IPS-18a (cell line): ENCODE measurements at regions not wholly inside any gene's neighbourhood (a gene's known extent, or its start where the extent isn't known, plus 50 kb on each side); places are given as distances from the start of the nearest gene placed in this dataset.

Experiments used
- H3K27ac ChIP-seq: one replicate; pipeline ENCODE4 v1.5.1; 2013; ENCODE audit warnings: low read length
- H3K27me3 ChIP-seq: one replicate; pipeline ENCODE4 v1.6.1; 2013; ENCODE audit warnings: mild to moderate bottlenecking, low read length; ENCODE audit not compliant: control insufficient read depth, insufficient read depth
- H3K36me3 ChIP-seq: one replicate; pipeline ENCODE4 v1.6.1; 2013; ENCODE audit warnings: low read depth, low read length; ENCODE audit not compliant: control insufficient read depth
- H3K4me1 ChIP-seq: one replicate; pipeline ENCODE4 v1.6.1; 2013; ENCODE audit warnings: low read depth, low read length; ENCODE audit not compliant: control insufficient read depth
- H3K4me3 ChIP-seq: one replicate; pipeline ENCODE4 v1.5.1; 2013; ENCODE audit warnings: low read length
- H3K9ac ChIP-seq: one replicate; pipeline ENCODE4 v1.6.1; 2013; ENCODE audit warnings: mild to moderate bottlenecking, low read length, moderate library complexity
- H3K9me3 ChIP-seq: one replicate; pipeline ENCODE4 v1.6.1; 2013; ENCODE audit warnings: low read depth, low read length; ENCODE audit not compliant: control insufficient read depth

GRCh38 chr6:157764178-157765068 is 58.6 kb upstream of the SNX9 start:
- Histone ChIP-seq H3K4me1 (peaks cover 32% of the 10 kb centered on the region), H3K27ac (no peak overlapping the region), H3K9me3 (no peaks in the 10 kb centered on the region), H3K9ac (no peak overlapping the region), H3K36me3 (no peaks in the 10 kb centered on the region), H3K4me3 (no peak overlapping the region), H3K27me3 (no peaks in the 10 kb centered on the region)

GRCh38 chr6:157766901-157767774 is 55.9 kb upstream of the SNX9 start:
- no peaks in the 10 kb centered on the region for H3K9me3 ChIP-seq
- no peak overlapping the region for H3K4me3 ChIP-seq
- H3K9ac ChIP-seq, result no peak overlapping the region
- H3K36me3 ChIP-seq, result no peaks in the 10 kb centered on the region
- no peaks in the 10 kb centered on the region for H3K27me3 ChIP-seq
- H3K4me1 ChIP-seq, result peaks cover 25% of the 10 kb centered on the region
- no peak overlapping the region for H3K27ac ChIP-seq

GRCh38 chr6:157767775-157768156 is 55.3 kb upstream of the SNX9 start:
- H3K27me3 ChIP-seq, result no peaks in the 10 kb centered on the region
- H3K9me3 ChIP-seq, result no peaks in the 10 kb centered on the region
- H3K9ac ChIP-seq, result no peak overlapping the region
- H3K4me1 ChIP-seq, result peaks cover 21% of the 10 kb centered on the region
- no peak overlapping the region for H3K4me3 ChIP-seq
- H3K36me3 ChIP-seq, result no peaks in the 10 kb centered on the region
- no peak overlapping the region for H3K27ac ChIP-seq

GRCh38 chr6:157768304-157768703 is 54.7 kb upstream of the SNX9 start:
- peaks cover 18% of the 10 kb centered on the region for H3K4me1 ChIP-seq
- H3K4me3 ChIP-seq, result no peak overlapping the region

GRCh38 chr6:157768863-157769551 is 54.0 kb upstream of the SNX9 start:
- no peak overlapping the region for H3K4me3 ChIP-seq
- H3K9me3 ChIP-seq, result no peaks in the 10 kb centered on the region
- no peaks in the 10 kb centered on the region for H3K27me3 ChIP-seq
- no peak overlapping the region for H3K27ac ChIP-seq
- H3K9ac ChIP-seq, result no peak overlapping the region
- peaks cover 14% of the 10 kb centered on the region for H3K4me1 ChIP-seq
- H3K36me3 ChIP-seq, result no peaks in the 10 kb centered on the region

More at GRCh38 chr6:157768304-157768703, 54.7 kb upstream of the SNX9 start:
- H3K27ac ChIP-seq, result no peak overlapping the region
- no peaks in the 10 kb centered on the region for H3K27me3 ChIP-seq
- no peak overlapping the region for H3K9ac ChIP-seq
- H3K9me3 ChIP-seq, result no peaks in the 10 kb centered on the region
- H3K36me3 ChIP-seq, result no peaks in the 10 kb centered on the region

GRCh38 chr6:157769776-157770426 is 53.1 kb upstream of the SNX9 start:
- H3K27ac ChIP-seq, result no peak overlapping the region
- H3K4me3 ChIP-seq, result no peak overlapping the region
- no peak overlapping the region for H3K9ac ChIP-seq
- peaks cover 10% of the 10 kb centered on the region for H3K4me1 ChIP-seq
- no peaks in the 10 kb centered on the region for H3K36me3 ChIP-seq
- no peaks in the 10 kb centered on the region for H3K9me3 ChIP-seq
- H3K27me3 ChIP-seq, result no peaks in the 10 kb centered on the region

- Histone ChIP-seq H3K27me3 (no peaks in the 10 kb centered on the region), H3K4me3 (no peak overlapping the region), H3K9me3 (no peaks in the 10 kb centered on the region), H3K27ac (no peak overlapping the region), H3K36me3 (no peaks in the 10 kb centered on the region), H3K9ac (no peak overlapping the region), H3K4me1 (peaks cover 10% of the 10 kb centered on the region)
Observed at GRCh38 chr6:157770946-157771345, 52.1 kb upstream of the SNX9 start.

GRCh38 chr6:157772820-157773219 is 50.2 kb upstream of the SNX9 start:
- no peaks in the 10 kb centered on the region for H3K36me3 ChIP-seq
- H3K9me3 ChIP-seq, result no peaks in the 10 kb centered on the region
- peaks cover 10% of the 10 kb centered on the region for H3K4me1 ChIP-seq
- no peak overlapping the region for H3K27ac ChIP-seq
- no peaks in the 10 kb centered on the region for H3K27me3 ChIP-seq
- H3K9ac ChIP-seq, result no peak overlapping the region
- H3K4me3 ChIP-seq, result no peak overlapping the region
